HG03565 (cell line): ENCODE measurements at regions not wholly inside any gene's neighbourhood (a gene's known extent, or its start where the extent isn't known, plus 50 kb on each side); places are given as distances from the start of the nearest gene placed in this dataset.

Experiments used
- ATAC-seq: cut with Tn5 transposase; IDR thresholded peaks from one replicate; pipeline ENCODE4 v1.9.1; 2021; ENCODE audit warnings: mild to moderate bottlenecking, moderate library complexity; ENCODE audit not compliant: unreplicated experiment

- no peak for ATAC-seq
Measured at GRCh38 chr5:74075501-74076484, 449.8 kb downstream of the ARHGEF28 start.

GRCh38 chr5:74074111-74074510 lies 448.1 kb downstream of the ARHGEF28 start:
- no peak for ATAC-seq

- ATAC-seq, result no peak
Measured at GRCh38 chr5:74073257-74073656, 447.3 kb downstream of the ARHGEF28 start.

- ATAC-seq, result no peak
Measured at GRCh38 chr5:74072646-74073045, 446.6 kb downstream of the ARHGEF28 start.

GRCh38 chr5:74070766-74071165 lies 444.8 kb downstream of the ARHGEF28 start:
- ATAC-seq, result no peak

GRCh38 chr5:74069741-74070140 lies 443.7 kb downstream of the ARHGEF28 start:
- no peak for ATAC-seq

- ATAC-seq, result no peak
Measured at GRCh38 chr5:74067748-74068541, 441.9 kb downstream of the ARHGEF28 start.

- ATAC-seq, result no peak
Measured at GRCh38 chr5:74064911-74065310, 438.9 kb downstream of the ARHGEF28 start.

GRCh38 chr5:74064225-74064624 lies 438.2 kb downstream of the ARHGEF28 start:
- ATAC-seq, result no peak

- no peak for ATAC-seq
Measured at GRCh38 chr5:74063821-74064220, 437.8 kb downstream of the ARHGEF28 start.

- no peak for ATAC-seq
Measured at GRCh38 chr5:74063346-74063745, 437.4 kb downstream of the ARHGEF28 start.

- no peak for ATAC-seq
Measured at GRCh38 chr5:74061292-74061691, 435.3 kb downstream of the ARHGEF28 start.

- no peak for ATAC-seq
Measured at GRCh38 chr5:74059706-74060105, 433.7 kb downstream of the ARHGEF28 start.

- ATAC-seq, result no peak
Measured at GRCh38 chr5:74056789-74057164, 430.8 kb downstream of the ARHGEF28 start.

GRCh38 chr5:74056107-74056788 lies 430.3 kb downstream of the ARHGEF28 start:
- ATAC-seq, result no peak

GRCh38 chr5:74055486-74056106 lies 429.6 kb downstream of the ARHGEF28 start:
- ATAC-seq, result no peak

- ATAC-seq, result no peak
Measured at GRCh38 chr5:74054641-74055421, 428.8 kb downstream of the ARHGEF28 start.

GRCh38 chr5:74054139-74054538 lies 428.1 kb downstream of the ARHGEF28 start:
- no peak for ATAC-seq

GRCh38 chr5:74052441-74053221 lies 426.6 kb downstream of the ARHGEF28 start:
- no peak for ATAC-seq
